ENCODE measurements at regions not wholly inside any gene's neighbourhood (a gene's known extent, or its start where the extent isn't known, plus 50 kb on each side); places are given as distances from the start of the nearest gene placed in this dataset.
"Not testable (repeated sequence)": the region's sequence is repeated elsewhere in the genome, so short reads cannot be mapped to it uniquely, and the experiment has no call there.

GRCh38 chr13:90336507-90336906 lies 1011.0 kb upstream of the MIR17HG start:
- DNase-seq (ENCODE audit: extremely low spot score, insufficient read length, low read depth): no peak
- no peak for FAIRE-seq

- DNase-seq (ENCODE audit: extremely low spot score, insufficient read length, low read depth); FAIRE-seq: not testable (repeated sequence)
Measured at GRCh38 chr13:90341348-90341747, 1006.1 kb upstream of the MIR17HG start.

GRCh38 chr13:90348477-90349136 lies 998.9 kb upstream of the MIR17HG start:
- not testable (repeated sequence) for DNase-seq (ENCODE audit: extremely low spot score, insufficient read length, low read depth); FAIRE-seq

GRCh38 chr13:90352763-90353162 lies 994.7 kb upstream of the MIR17HG start:
- FAIRE-seq (no peak), DNase-seq (ENCODE audit: extremely low spot score, insufficient read length, low read depth) (no peak)

- no peak for FAIRE-seq
- DNase-seq (ENCODE audit: extremely low spot score, insufficient read length, low read depth): no peak
Measured at GRCh38 chr13:90355162-90355751, 992.2 kb upstream of the MIR17HG start.

- no peak for DNase-seq (ENCODE audit: extremely low spot score, insufficient read length, low read depth)
- no peak for FAIRE-seq
Measured at GRCh38 chr13:90360785-90361184, 986.7 kb upstream of the MIR17HG start.

- no peak for FAIRE-seq
Measured at GRCh38 chr13:90362707-90363106, 984.8 kb upstream of the MIR17HG start.

GRCh38 chr13:90365130-90365529 lies 982.4 kb upstream of the MIR17HG start:
- FAIRE-seq: no peak
- no peak for DNase-seq (ENCODE audit: extremely low spot score, insufficient read length, low read depth)

More at GRCh38 chr13:90362707-90363106, 984.8 kb upstream of the MIR17HG start:
- DNase-seq (ENCODE audit: extremely low spot score, insufficient read length, low read depth): no peak

- DNase-seq (ENCODE audit: extremely low spot score, insufficient read length, low read depth): no peak
- no peak for FAIRE-seq
Measured at GRCh38 chr13:90374168-90374567, 973.3 kb upstream of the MIR17HG start.

- no peak for FAIRE-seq
- no peak for DNase-seq (ENCODE audit: extremely low spot score, insufficient read length, low read depth)
Measured at GRCh38 chr13:90375851-90376250, 971.6 kb upstream of the MIR17HG start.

GRCh38 chr13:90382425-90382824 lies 965.1 kb upstream of the MIR17HG start:
- no peak for DNase-seq (ENCODE audit: extremely low spot score, insufficient read length, low read depth)
- no peak for FAIRE-seq

- no peak for DNase-seq (ENCODE audit: extremely low spot score, insufficient read length, low read depth)
- no peak for FAIRE-seq
Measured at GRCh38 chr13:90385781-90386489, 961.6 kb upstream of the MIR17HG start.

- FAIRE-seq: no peak
Measured at GRCh38 chr13:90388887-90389452, 958.5 kb upstream of the MIR17HG start.

GRCh38 chr13:90389537-90389936 lies 958.0 kb upstream of the MIR17HG start:
- DNase-seq (ENCODE audit: extremely low spot score, insufficient read length, low read depth) (no peak), FAIRE-seq (no peak)

More at GRCh38 chr13:90388887-90389452, 958.5 kb upstream of the MIR17HG start:
- DNase-seq (ENCODE audit: extremely low spot score, insufficient read length, low read depth): no peak

- DNase-seq (ENCODE audit: extremely low spot score, insufficient read length, low read depth) (no peak), FAIRE-seq (no peak)
Measured at GRCh38 chr13:90393408-90393807, 954.1 kb upstream of the MIR17HG start.

- no peak for FAIRE-seq
- DNase-seq (ENCODE audit: extremely low spot score, insufficient read length, low read depth): no peak
Measured at GRCh38 chr13:90395348-90395747, 952.1 kb upstream of the MIR17HG start.

- DNase-seq (ENCODE audit: extremely low spot score, insufficient read length, low read depth): no peak
- FAIRE-seq: no peak
Measured at GRCh38 chr13:90395846-90396245, 951.6 kb upstream of the MIR17HG start.

- DNase-seq (ENCODE audit: extremely low spot score, insufficient read length, low read depth) (no peak), FAIRE-seq (no peak)
Measured at GRCh38 chr13:90396266-90396665, 951.2 kb upstream of the MIR17HG start.

GRCh38 chr13:90397503-90397902 lies 950.0 kb upstream of the MIR17HG start:
- DNase-seq (ENCODE audit: extremely low spot score, insufficient read length, low read depth) (no peak), FAIRE-seq (no peak)

GRCh38 chr13:90400372-90400771 lies 947.1 kb upstream of the MIR17HG start:
- no peak for DNase-seq (ENCODE audit: extremely low spot score, insufficient read length, low read depth)
- no peak for FAIRE-seq

- DNase-seq (ENCODE audit: extremely low spot score, insufficient read length, low read depth): no peak
- no peak for FAIRE-seq
Measured at GRCh38 chr13:90401150-90401549, 946.3 kb upstream of the MIR17HG start.

Measured in GM18507 (cell line).